H7 (cell line): ENCODE measurements at regions not wholly inside any gene's neighbourhood (a gene's known extent, or its start where the extent isn't known, plus 50 kb on each side); places are given as distances from the start of the nearest gene placed in this dataset.

Experiments
- DNase-seq: peaks from one replicate; pipeline ENCODE4 v3.0.0; 2012
- H3K27me3 ChIP-seq: 2 replicates; pipeline ENCODE4 v1.6.0; 2011; ENCODE audit warnings: mild to moderate bottlenecking, low read length; ENCODE audit not compliant: control insufficient read depth, insufficient read depth
- H3K36me3 ChIP-seq: replicated peaks from 2 replicates; pipeline ENCODE4 v1.5.1; 2011; ENCODE audit warnings: low read length; ENCODE audit not compliant: control insufficient read depth, insufficient read depth
- H3K4me3 ChIP-seq: 2 replicates; pipeline ENCODE4 v1.5.1; 2011; ENCODE audit warnings: low read depth, mild to moderate bottlenecking, control low read depth, low read length, moderate library complexity; ENCODE audit not compliant: insufficient read depth

DNA sequence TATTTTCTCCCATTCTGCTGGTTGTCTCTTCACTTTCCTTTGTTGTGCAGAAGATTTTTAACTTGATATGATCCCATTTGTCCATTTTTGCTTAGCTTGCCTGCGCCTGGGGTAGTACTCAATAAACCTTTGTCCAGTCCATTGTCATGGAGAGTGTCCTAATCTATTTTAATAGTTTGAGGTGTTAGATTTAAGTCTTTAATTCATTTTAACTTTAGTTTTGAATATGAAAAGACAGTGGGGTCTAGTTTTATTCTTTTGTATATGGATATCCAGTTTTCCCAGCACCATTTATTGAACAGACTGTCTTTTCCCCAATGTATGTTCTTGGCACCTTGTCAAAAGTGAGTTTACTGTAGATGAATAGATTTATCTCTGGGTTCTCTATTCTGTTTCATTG is 76.0 kb upstream of the ITM2A start:
- Histone ChIP-seq H3K27me3 (no peaks in the 10 kb centered on the region), H3K4me3 (no peak overlapping the region), H3K36me3 (no peaks in the 10 kb centered on the region)
- no peak for DNase-seq

DNA sequence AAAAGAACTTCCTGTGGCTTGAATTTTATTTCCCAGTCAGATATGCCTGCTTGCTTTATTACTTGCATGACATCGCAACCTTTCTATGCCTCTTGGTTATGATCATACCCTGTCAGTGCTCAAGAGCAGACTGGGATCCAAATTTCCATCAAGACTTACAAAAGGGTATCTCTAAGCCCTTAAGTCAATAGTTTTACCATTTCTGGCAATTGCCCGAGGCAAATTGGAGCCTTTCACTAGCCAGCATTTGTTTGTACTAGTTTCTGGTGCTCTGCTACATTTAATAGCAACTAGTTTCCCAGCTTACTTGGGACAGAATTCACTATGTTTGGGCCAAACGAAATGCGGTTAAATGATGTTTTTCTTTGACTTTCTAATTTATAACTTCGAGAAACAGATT is 73.2 kb upstream of the ITM2A start:
- Histone ChIP-seq H3K36me3 (no peaks in the 10 kb centered on the region), H3K27me3 (no peaks in the 10 kb centered on the region), H3K4me3 (no peak overlapping the region)
- no peak for DNase-seq
